ENCODE measurements at regions not wholly inside any gene's neighbourhood (a gene's known extent, or its start where the extent isn't known, plus 50 kb on each side); places are given as distances from the start of the nearest gene placed in this dataset.

- Mint-ChIP-seq H3K27ac (no peak overlapping the region), H3K36me3 (no peaks in the 10 kb centered on the region), H3K4me1 (peaks cover 17% of the 10 kb centered on the region), H3K27me3 (ENCODE audit: low read depth) (no peaks in the 10 kb centered on the region; the same call in 1 of the 2 replicates), H3K4me3 (no peak overlapping the region), H3K9me3 (no peaks in the 10 kb centered on the region)
- TF ChIP-seq ZNF396 (CRISPR knock-in tag; IDR thresholded peaks at IDR 0.05; ENCODE audit: borderline replicate concordance), result no peak
- TF ChIP-seq ELF4 (CRISPR knock-in tag; IDR thresholded peaks at IDR 0.05; ENCODE audit: low read depth), result no peak
- no peak for TF ChIP-seq ARID4B (CRISPR knock-in tag; IDR thresholded peaks at IDR 0.05; ENCODE audit: borderline replicate concordance)
- no peak for TF ChIP-seq AFF4 (CRISPR knock-in tag; IDR thresholded peaks at IDR 0.05; ENCODE audit: borderline replicate concordance)
- no peak for TF ChIP-seq HMGA2 (CRISPR knock-in tag; IDR thresholded peaks at IDR 0.05)
- TF ChIP-seq ZNF425 (CRISPR knock-in tag; conservative IDR thresholded peaks at IDR 0.05), result no peak
- TF ChIP-seq IRF2 (CRISPR knock-in tag; IDR thresholded peaks at IDR 0.05; ENCODE audit: borderline replicate concordance, low read depth), result no peak
- TF ChIP-seq ZNF232 (CRISPR knock-in tag; IDR thresholded peaks at IDR 0.05), result no peak
- no peak for TF ChIP-seq CDX4 (CRISPR knock-in tag; IDR thresholded peaks at IDR 0.05; ENCODE audit: borderline replicate concordance)
- no peak for TF ChIP-seq PREB (CRISPR knock-in tag; IDR thresholded peaks at IDR 0.05; ENCODE audit: borderline replicate concordance)
- no peak for TF ChIP-seq CREB1 (CRISPR knock-in tag; IDR thresholded peaks at IDR 0.05)
- no peak for TF ChIP-seq TEAD1 (CRISPR knock-in tag; IDR thresholded peaks at IDR 0.05)
- TF ChIP-seq CREM (CRISPR knock-in tag; IDR thresholded peaks at IDR 0.05), result no peak
- TF ChIP-seq ZMAT4 (CRISPR knock-in tag; IDR thresholded peaks at IDR 0.05), result no peak
- no peak for TF ChIP-seq USF1 (CRISPR knock-in tag; IDR thresholded peaks at IDR 0.05)
- TF ChIP-seq FOXP1 (CRISPR knock-in tag; IDR thresholded peaks at IDR 0.05; ENCODE audit: borderline replicate concordance), result no peak
- TF ChIP-seq SP1 (CRISPR knock-in tag; conservative IDR thresholded peaks at IDR 0.05), result no peak
- ChIA-PET POLR2A (no interaction called here), CTCF (interaction anchor here (0.6 to 2.2 kb wide), 46 partner anchors 10 to 434 kb away, joined by 3 to 26 read pairs (median 4); no protein-coding TSS in a partner anchor)
- DNase-seq (ENCODE audit: low spot score) (no peak), ATAC-seq (no peak)
These were observed 181.2 kb upstream of the PRSS58 start for GRCh38 chr7:142438923-142439515.
